ENCODE measurements at regions not wholly inside any gene's neighbourhood (a gene's known extent, or its start where the extent isn't known, plus 50 kb on each side); places are given as distances from the start of the nearest gene placed in this dataset.

DNA sequence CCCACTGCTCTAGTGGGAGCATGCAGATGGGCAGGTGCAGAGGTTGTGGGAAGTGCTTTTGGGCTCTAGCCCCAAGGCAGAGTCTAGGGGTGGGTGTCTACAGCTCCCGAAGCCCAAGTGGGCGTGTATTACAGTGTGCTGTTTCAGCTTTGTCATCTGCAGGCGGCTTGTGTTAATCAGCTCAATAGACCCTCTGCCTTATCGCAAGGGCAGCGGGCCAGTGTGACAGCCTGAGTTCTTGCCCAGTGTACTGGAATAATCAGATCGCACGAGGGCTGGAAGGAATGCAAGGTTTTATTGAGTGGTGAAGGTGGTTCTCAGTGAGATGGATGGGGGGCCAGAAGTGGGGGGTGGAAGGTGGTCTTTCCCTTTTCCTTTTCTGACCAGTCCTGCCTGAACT lies 529.4 kb upstream of the AMOT start:
- Histone ChIP-seq H3K36me3 (ENCODE audit: insufficient read depth, low read length) (no peaks in the 10 kb centered on the region), H3F3A (ENCODE audit: low read depth) (no peaks in the 10 kb centered on the region), H3K27me3 (ENCODE audit: insufficient read depth, low read length, poor library complexity, severe bottlenecking) (no peaks in the 10 kb centered on the region), H3K4me2 (ENCODE audit: low read depth, low read length, poor library complexity, severe bottlenecking) (no peak overlapping the region), H3K4me1 (ENCODE audit: insufficient read depth, low read length, poor library complexity, severe bottlenecking) (no peaks in the 10 kb centered on the region), H3K9ac (ENCODE audit: low read depth, low read length, poor library complexity, severe bottlenecking) (no peak overlapping the region), H4K20me1 (ENCODE audit: insufficient read depth, low read length, poor library complexity, severe bottlenecking) (no peaks in the 10 kb centered on the region), H3K9me3 (ENCODE audit: insufficient read depth, low read depth, low read length) (no peaks in the 10 kb centered on the region), H3K79me2 (ENCODE audit: insufficient read depth, low read length) (no peaks in the 10 kb centered on the region), H2AFZ (ENCODE audit: low read length) (no peak overlapping the region), H3K4me3 (ENCODE audit: low read length, poor library complexity, severe bottlenecking) (no peak overlapping the region), H3K9me2 (replicated peaks; ENCODE audit: low read depth, low read length) (no peaks in the 10 kb centered on the region)
- TF ChIP-seq, protein P1, sequence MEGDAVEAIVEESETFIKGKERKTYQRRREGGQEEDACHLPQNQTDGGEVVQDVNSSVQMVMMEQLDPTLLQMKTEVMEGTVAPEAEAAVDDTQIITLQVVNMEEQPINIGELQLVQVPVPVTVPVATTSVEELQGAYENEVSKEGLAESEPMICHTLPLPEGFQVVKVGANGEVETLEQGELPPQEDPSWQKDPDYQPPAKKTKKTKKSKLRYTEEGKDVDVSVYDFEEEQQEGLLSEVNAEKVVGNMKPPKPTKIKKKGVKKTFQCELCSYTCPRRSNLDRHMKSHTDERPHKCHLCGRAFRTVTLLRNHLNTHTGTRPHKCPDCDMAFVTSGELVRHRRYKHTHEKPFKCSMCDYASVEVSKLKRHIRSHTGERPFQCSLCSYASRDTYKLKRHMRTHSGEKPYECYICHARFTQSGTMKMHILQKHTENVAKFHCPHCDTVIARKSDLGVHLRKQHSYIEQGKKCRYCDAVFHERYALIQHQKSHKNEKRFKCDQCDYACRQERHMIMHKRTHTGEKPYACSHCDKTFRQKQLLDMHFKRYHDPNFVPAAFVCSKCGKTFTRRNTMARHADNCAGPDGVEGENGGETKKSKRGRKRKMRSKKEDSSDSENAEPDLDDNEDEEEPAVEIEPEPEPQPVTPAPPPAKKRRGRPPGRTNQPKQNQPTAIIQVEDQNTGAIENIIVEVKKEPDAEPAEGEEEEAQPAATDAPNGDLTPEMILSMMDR (conservative IDR thresholded peaks at IDR 0.05; ENCODE audit: low read length) = no peak
- TF ChIP-seq EZH2phosphoT487 (IDR thresholded peaks at IDR 0.05; ENCODE audit: borderline replicate concordance) = no peak

DNA sequence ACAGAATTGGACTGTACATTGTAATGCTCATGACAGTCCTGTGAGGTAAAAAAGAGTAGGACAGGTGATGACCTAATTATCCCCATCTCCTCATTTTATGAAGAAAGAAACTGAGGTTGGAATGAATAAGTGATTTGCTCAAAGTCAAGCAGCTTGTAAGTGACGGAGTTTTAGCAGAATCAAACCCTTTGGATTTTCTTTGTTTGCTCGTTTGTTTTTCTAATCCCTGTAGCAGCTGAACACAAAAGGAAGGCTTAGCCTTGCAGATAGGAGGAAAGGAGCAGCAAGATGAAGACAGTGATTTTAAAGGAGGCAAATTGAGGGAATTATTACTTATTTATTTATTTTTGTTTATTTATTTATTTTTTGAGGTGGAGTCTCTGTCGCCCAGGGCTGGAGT lies 528.4 kb upstream of the AMOT start:
- Histone ChIP-seq H3K9me2 (replicated peaks; ENCODE audit: low read depth, low read length) (no peaks in the 10 kb centered on the region), H3K9ac (ENCODE audit: low read depth, low read length, poor library complexity, severe bottlenecking) (no peak overlapping the region), H4K20me1 (ENCODE audit: insufficient read depth, low read length, poor library complexity, severe bottlenecking) (no peaks in the 10 kb centered on the region), H3K36me3 (ENCODE audit: insufficient read depth, low read length) (no peaks in the 10 kb centered on the region), H2AFZ (ENCODE audit: low read length) (no peak overlapping the region), H3K27me3 (ENCODE audit: insufficient read depth, low read length, poor library complexity, severe bottlenecking) (no peaks in the 10 kb centered on the region), H3F3A (ENCODE audit: low read depth) (no peaks in the 10 kb centered on the region), H3K4me2 (ENCODE audit: low read depth, low read length, poor library complexity, severe bottlenecking) (no peak overlapping the region), H3K79me2 (ENCODE audit: insufficient read depth, low read length) (no peaks in the 10 kb centered on the region), H3K4me3 (ENCODE audit: low read length, poor library complexity, severe bottlenecking) (no peak overlapping the region), H3K4me1 (ENCODE audit: insufficient read depth, low read length, poor library complexity, severe bottlenecking) (no peaks in the 10 kb centered on the region), H3K9me3 (ENCODE audit: insufficient read depth, low read depth, low read length) (no peaks in the 10 kb centered on the region)
- TF ChIP-seq, protein P1 (conservative IDR thresholded peaks at IDR 0.05; ENCODE audit: low read length) = no peak

DNA sequence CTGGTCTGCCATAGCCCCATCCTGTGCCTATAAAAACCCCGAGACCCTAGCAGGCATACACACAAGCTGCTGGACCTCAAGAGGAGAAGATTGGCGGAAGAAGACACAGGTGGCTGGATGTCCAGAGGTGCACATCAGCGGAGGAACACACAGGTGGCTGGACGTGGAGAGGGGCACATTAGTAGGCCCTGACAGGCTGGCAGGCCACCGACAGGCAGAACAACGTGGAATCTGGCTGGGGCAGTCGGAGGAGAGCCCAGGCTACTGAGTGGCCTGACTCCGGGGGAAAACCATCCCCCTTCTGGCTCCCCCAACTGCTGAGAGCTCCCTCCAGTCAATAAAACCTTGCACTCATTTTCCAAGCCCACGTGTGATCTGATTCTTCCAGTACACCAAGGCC lies 512.5 kb upstream of the AMOT start:
- no peak overlapping the region for H3K4me3 ChIP-seq (ENCODE audit: low read length, poor library complexity, severe bottlenecking)
- no peak overlapping the region for H2AFZ ChIP-seq (ENCODE audit: low read length)
- H3K9me3 ChIP-seq (ENCODE audit: insufficient read depth, low read depth, low read length) = no peaks in the 10 kb centered on the region
- TF ChIP-seq EZH2phosphoT487 (IDR thresholded peaks at IDR 0.05; ENCODE audit: borderline replicate concordance) = no peak
- TF ChIP-seq, protein P1 (conservative IDR thresholded peaks at IDR 0.05; ENCODE audit: low read length) = no peak
- no peak overlapping the region for H3K4me2 ChIP-seq (ENCODE audit: low read depth, low read length, poor library complexity, severe bottlenecking)
- H3K9ac ChIP-seq (ENCODE audit: low read depth, low read length, poor library complexity, severe bottlenecking) = no peak overlapping the region
- H3K36me3 ChIP-seq (ENCODE audit: insufficient read depth, low read length) = no peaks in the 10 kb centered on the region
- no peaks in the 10 kb centered on the region for H3K9me2 ChIP-seq (replicated peaks; ENCODE audit: low read depth, low read length)
- H4K20me1 ChIP-seq (ENCODE audit: insufficient read depth, low read length, poor library complexity, severe bottlenecking) = no peaks in the 10 kb centered on the region
- no peaks in the 10 kb centered on the region for H3K79me2 ChIP-seq (ENCODE audit: insufficient read depth, low read length)
- no peaks in the 10 kb centered on the region for H3K4me1 ChIP-seq (ENCODE audit: insufficient read depth, low read length, poor library complexity, severe bottlenecking)
- no peaks in the 10 kb centered on the region for H3F3A ChIP-seq (ENCODE audit: low read depth)
- no peaks in the 10 kb centered on the region for H3K27me3 ChIP-seq (ENCODE audit: insufficient read depth, low read length, poor library complexity, severe bottlenecking)
